Fibroblast of peridontal ligament (primary cell): ENCODE measurements at regions not wholly inside any gene's neighbourhood (a gene's known extent, or its start where the extent isn't known, plus 50 kb on each side); places are given as distances from the start of the nearest gene placed in this dataset.

Source experiments
- DNase-seq: peaks from one replicate; pipeline ENCODE4 v3.0.0-alpha.2; 2010; ENCODE audit errors: extremely low read depth

DNA sequence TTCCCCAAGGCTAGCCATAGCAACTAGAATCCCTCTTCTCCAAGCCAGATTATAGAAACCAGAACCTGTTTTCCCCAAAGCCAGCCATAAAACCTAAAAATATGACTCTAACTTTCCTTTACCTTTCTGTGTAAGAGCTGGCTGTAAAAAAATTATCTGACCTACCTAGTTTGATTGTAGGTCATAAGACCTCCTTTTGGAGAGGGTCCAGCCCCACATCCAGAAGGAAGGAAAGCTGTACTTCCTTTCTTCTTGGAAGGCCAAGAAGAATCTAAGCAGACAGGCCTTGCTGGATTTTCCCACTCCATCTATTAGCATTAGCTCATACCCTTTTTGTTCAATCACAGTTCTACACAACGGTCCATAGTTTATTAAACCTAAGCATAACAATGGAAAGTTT lies 1006.3 kb downstream of the SORCS3 start:
- no peak for DNase-seq

DNA sequence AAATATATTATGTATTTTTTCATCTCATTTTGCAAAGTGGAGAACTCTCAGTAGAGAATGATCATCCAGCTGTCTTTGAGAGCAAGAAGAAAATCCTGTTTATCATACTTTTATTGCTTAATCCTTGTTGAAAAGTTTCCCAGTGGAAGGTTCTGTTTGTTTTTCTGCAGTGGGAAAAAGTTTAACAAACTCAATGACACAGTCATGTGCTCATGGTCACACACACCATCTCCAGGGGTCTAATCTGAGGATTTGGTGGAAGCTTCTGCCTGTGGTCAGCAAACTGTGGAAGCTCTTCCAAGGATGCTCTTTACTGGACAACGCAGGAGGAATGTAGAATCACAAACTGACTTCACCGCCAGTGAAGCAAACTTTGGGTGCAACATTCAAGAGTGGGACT lies 1003.9 kb downstream of the SORCS3 start:
- DNase-seq, result no peak

DNA sequence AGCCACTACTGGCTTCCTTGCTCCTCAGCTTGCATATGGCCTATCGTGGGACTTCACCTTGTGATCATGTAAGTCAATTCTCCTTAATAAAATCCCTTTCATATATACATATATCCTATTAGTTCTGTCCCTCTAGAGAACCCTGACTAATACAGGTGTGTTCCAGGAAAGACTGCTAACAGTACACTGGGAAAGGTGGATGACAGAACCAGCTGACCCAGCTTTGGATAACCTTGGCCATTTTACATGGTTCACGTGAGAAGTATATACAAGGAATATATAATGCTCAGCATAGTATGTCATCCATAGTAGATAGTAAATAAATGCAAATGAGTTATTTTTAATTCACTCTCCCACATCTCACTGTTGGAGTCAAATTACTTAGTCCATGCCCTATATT lies 1003.5 kb downstream of the SORCS3 start:
- DNase-seq, result no peak

GRCh38 chr10:105644091-105644490 lies 1003.0 kb downstream of the SORCS3 start:
- DNase-seq, result no peak

DNA sequence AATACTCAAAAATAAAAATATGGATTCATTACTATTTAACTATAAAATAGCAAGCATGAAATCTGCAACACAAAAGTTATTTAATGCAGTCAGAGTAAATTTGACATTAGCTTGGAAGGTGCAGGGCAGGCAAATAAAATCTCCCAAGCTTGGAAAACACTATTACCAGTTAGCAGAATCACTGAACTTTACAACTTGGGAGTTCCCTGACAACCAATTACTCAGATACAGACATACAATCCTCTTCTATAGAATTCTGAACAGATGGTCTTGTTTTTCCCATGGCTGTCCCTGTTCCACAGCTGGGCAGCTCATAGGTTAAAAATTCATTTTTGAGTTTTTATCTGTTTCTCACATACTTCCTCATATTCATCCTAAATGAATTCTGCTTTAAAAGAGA lies 1002.6 kb downstream of the SORCS3 start:
- no peak for DNase-seq

GRCh38 chr10:105634281-105634680 lies 993.2 kb downstream of the SORCS3 start:
- no peak for DNase-seq

DNA sequence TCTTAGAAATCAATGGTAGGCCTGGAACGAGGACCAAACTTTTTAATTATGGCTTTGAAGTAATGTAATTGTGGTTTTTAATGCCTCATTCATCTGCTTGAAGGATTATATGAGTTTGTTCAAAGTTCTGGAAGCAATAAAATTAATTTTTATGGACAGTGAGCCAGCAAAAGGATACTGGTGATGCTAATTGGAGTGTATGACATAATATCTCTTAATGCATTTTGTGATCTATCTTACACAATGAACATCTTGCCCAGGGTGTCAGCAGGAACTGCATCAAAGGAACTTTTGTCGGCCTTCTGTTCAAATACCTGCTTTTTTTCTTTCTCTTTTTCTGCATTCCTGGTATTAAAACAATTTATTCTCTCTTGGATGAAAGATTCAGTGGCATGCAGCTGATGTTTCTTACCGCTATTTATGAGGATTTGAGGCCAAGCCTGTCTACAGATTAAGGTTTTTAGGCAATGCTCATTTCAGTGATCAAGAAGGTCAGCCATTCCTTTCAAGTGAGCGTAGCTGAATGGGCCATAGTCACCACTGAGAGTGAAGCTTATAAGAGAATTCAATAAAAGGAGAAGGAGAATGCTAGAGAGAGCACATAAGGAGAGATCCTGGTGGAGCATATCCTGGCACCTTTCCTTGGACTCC lies 974.8 kb downstream of the SORCS3 start:
- DNase-seq, result no peak

DNA sequence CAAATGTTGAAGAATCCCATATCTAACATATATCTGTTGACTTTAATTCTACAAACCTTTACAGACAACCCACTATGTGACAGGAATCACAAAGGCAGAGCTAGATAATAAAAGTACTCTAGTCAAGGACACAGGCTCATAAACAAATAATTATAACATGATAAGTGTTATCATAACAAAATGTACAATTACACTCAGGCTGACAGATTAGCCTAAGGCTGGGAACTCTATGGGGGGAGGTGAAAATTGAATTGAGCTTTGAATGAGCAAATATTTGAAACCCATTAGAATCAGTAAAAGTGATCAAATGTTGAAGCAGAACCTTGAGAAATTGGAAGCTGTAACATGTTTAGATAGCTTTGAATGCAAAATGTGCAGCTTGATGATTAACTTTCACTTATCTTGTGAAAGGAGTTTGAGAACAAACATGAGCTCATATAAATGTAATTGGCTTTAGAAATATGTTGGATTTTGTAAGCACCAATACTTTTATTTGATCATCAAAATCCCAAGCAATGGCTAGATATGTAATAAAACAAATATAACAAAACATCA lies 970.2 kb downstream of the SORCS3 start:
- no peak for DNase-seq

- no peak for DNase-seq
Observed at GRCh38 chr10:105609451-105609850, 968.4 kb downstream of the SORCS3 start.

- DNase-seq, result no peak
Observed at GRCh38 chr10:105605918-105606317, 964.8 kb downstream of the SORCS3 start.

DNA sequence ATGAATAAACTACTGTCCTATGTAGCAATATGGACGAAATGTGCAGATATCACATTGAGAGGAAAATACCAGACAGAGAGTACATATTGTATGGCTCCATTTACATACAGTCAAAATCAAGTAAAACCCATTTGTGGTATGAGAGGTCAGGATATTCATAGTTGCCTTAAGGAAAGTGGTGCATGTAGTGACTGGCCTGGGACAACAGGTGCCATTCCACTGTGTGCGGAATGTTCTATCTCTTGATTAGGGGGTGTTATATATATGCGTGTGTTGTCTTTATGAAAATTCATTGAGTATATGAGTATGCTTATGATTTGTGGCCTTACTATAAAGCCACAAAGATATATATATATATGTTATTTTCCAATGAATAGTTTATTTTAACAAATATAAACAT lies 964.0 kb downstream of the SORCS3 start:
- no peak for DNase-seq

GRCh38 chr10:105598207-105598606 lies 957.1 kb downstream of the SORCS3 start:
- no peak for DNase-seq

GRCh38 chr10:105597312-105597711 lies 956.2 kb downstream of the SORCS3 start:
- no peak for DNase-seq

GRCh38 chr10:105596749-105597148 lies 955.7 kb downstream of the SORCS3 start:
- no peak for DNase-seq

- DNase-seq, result no peak
Observed at GRCh38 chr10:105594296-105594695, 953.2 kb downstream of the SORCS3 start.

GRCh38 chr10:105592468-105592867 lies 951.4 kb downstream of the SORCS3 start:
- DNase-seq, result no peak

DNA sequence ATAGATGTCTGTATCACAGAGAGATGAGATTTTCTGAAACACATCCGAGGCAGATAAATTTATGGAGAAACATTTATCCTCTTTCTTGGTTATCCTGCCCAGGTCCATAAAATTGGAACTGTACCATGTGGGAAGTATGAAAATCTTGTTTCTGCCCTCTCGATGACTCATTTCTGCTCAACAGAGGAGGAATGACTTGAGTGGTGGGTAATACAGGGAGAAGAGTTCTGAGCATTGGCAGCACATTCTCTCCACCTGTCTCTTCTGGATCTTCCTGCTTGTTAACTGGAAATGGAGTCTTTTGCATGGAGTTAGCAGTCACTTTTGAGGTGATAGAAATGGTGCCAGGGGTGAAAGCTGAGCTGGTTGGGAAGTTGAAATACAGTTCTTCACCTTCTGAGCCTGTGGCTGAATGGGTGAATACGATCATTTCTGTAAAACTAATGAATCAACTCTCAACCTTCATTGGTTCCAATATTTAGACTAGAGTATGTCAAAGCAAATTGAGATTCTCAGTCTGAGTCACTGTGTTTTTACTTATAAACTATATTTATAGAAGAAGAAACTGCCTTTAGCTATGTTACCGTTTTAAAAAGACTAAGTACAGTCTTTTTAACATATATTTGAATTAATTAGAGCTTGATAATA lies 945.5 kb downstream of the SORCS3 start:
- no peak for DNase-seq

DNA sequence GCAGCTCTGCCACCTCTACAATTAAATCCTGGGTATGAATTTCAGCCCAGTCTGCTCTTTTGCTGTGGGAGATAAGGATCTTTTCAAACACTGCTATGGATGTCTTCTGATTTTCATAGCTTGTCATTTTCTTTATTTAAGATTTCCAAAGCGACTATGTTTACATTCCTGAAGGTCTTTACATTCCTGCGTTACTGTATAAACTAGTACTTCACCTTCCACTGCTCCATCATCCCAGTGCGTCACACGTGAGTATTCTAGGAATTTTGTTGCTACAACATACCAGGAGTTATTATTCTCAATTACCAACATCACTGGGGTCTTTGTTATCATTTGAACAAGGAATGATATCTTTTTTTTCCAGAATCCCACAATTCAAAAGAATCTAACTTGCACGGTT lies 944.7 kb downstream of the SORCS3 start:
- no peak for DNase-seq

DNA sequence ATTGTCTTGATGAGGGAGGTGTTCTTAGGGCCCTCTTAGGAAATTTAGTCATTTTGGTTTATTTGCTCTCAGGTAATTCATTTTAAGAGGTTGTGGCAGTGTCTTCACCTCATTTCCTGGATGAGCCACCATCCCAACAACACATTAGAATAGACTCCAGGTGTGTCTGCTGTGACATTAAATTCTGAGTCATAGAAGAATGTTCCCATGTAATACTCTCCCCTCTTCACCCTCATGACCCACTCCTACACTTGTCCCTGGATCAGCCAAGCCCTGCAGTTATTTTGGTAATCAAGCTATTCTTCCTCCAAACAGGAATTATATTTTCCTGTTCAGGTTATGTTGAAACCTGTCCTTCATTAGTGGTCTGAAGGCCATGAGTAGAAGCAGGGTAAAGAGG lies 944.1 kb downstream of the SORCS3 start:
- no peak for DNase-seq

GRCh38 chr10:105579112-105579511 lies 938.0 kb downstream of the SORCS3 start:
- DNase-seq, result no peak

GRCh38 chr10:105577865-105578607 lies 936.9 kb downstream of the SORCS3 start:
- DNase-seq, result no peak

DNA sequence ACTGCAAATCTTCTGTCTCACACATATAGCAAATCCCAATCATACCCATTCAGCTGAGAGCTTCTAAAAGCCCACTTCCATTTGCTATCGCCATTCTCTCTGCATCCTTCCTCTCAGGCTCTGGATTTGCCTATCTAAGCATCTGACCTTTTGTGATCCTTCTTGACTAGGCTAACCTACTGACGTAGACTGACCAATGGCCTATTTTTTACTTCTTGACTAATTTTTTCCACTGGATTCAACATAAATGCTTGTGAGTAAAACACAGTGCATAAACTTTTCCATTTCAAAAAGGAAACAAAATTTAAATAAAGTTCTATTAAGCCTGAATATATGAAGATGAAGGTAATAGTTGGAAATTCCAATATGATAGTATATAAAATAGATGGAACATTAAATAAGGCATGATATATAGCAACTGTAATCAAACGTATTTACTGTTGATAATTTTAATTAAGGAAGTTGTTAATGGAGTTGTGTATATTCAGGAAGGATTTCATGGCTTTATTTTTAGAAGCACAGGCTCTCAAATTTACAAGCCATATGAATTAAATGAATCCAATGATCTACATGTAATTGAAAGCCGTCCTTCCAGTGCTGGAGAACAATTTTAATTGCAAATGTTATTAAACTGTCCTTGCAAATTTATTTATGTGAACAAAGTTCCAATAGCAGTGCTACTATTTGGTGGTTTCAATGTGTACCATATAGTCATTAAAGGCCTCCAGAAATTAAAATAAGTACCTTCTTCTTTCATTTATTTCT lies 918.4 kb downstream of the SORCS3 start:
- DNase-seq, result no peak
